Fibroblast of lung (primary cell): ENCODE measurements at regions not wholly inside any gene's neighbourhood (a gene's known extent, or its start where the extent isn't known, plus 50 kb on each side); places are given as distances from the start of the nearest gene placed in this dataset.

Experiments used
- DNase-seq, 2 donors: peaks; one replicate each; pipeline versions ENCODE4 v3.0.0 to v3.0.0-alpha.2; 2010; ENCODE audit warnings: low read depth in 2 of 2
- H2AFZ ChIP-seq: 2 replicates; pipeline ENCODE4 v1.5.1; 2012; ENCODE audit warnings: low read length, control low read depth, inconsistent platforms
- H3K27ac ChIP-seq: 2 replicates; pipeline ENCODE4 v1.5.1; 2011; ENCODE audit warnings: low read length, control low read depth; ENCODE audit not compliant: insufficient read depth
- H3K27me3 ChIP-seq: 2 replicates; pipeline ENCODE4 v1.5.1; 2011; ENCODE audit warnings: mild to moderate bottlenecking, low read length; ENCODE audit not compliant: control insufficient read depth, insufficient read depth
- H3K36me3 ChIP-seq: 2 replicates; pipeline ENCODE4 v1.5.1; 2011; ENCODE audit warnings: low read length; ENCODE audit not compliant: control insufficient read depth, insufficient read depth
- H3K4me1 ChIP-seq: 2 replicates; pipeline ENCODE4 v1.5.1; 2011; ENCODE audit warnings: low read length; ENCODE audit not compliant: control insufficient read depth, insufficient read depth; ENCODE audit errors: extremely low read depth
- H3K4me2 ChIP-seq: 2 replicates; pipeline ENCODE4 v1.5.1; 2011; ENCODE audit warnings: low read length, control low read depth; ENCODE audit not compliant: insufficient read depth; ENCODE audit errors: extremely low read depth
- H3K4me3 ChIP-seq, 4 experiments: fragments of 200-600 bp in 1 of 4; sonication (generic) in 1 of 4; replicated peaks in 1 of 4; 2 replicates each; pipeline ENCODE4 v1.5.1; 2011 to 2016; ENCODE audit warnings: low read length in 4 of 4, low read depth in 3 of 4, mild to moderate bottlenecking in 3 of 4, control low read depth in 2 of 4, inconsistent platforms in 1 of 4, mixed read lengths in 1 of 4; ENCODE audit not compliant: insufficient read depth in 1 of 4; ENCODE audit errors: control extremely low read depth in 1 of 4
- H3K79me2 ChIP-seq: 2 replicates; pipeline ENCODE4 v1.5.1; 2012; ENCODE audit warnings: mild to moderate bottlenecking, low read length, inconsistent platforms; ENCODE audit not compliant: control insufficient read depth, insufficient read depth
- H3K9ac ChIP-seq: 2 replicates; pipeline ENCODE4 v1.5.1; 2011; ENCODE audit warnings: mild to moderate bottlenecking, low read length, control low read depth; ENCODE audit not compliant: insufficient read depth
- H3K9me3 ChIP-seq: 2 replicates; pipeline ENCODE4 v1.5.1; 2012; ENCODE audit warnings: low read depth, low read length; ENCODE audit not compliant: control insufficient read depth, insufficient read depth
- H4K20me1 ChIP-seq: 2 replicates; pipeline ENCODE4 v1.5.1; 2011; ENCODE audit warnings: low read length; ENCODE audit not compliant: control insufficient read depth, insufficient read depth; ENCODE audit errors: extremely low read depth
- EZH2 ChIP-seq: IDR thresholded peaks from 2 replicates; pipeline ENCODE4 v1.5.1; 2012; ENCODE audit warnings: low read length, control low read depth, mild to moderate bottlenecking; ENCODE audit errors: missing control alignments
- TF ChIP-seq, protein P1 (sequence below), 2 donors: IDR thresholded peaks in 1 of 2; conservative IDR thresholded peaks in 1 of 2; 1 replicate in 1 of 2; 2 replicates in 1 of 2; pipeline ENCODE4 v1.5.1; 2011 to 2012; ENCODE audit warnings: low read length in 2 of 2, control low read depth in 1 of 2, inconsistent platforms in 1 of 2, low read depth in 1 of 2, mild to moderate bottlenecking in 1 of 2

DNA sequence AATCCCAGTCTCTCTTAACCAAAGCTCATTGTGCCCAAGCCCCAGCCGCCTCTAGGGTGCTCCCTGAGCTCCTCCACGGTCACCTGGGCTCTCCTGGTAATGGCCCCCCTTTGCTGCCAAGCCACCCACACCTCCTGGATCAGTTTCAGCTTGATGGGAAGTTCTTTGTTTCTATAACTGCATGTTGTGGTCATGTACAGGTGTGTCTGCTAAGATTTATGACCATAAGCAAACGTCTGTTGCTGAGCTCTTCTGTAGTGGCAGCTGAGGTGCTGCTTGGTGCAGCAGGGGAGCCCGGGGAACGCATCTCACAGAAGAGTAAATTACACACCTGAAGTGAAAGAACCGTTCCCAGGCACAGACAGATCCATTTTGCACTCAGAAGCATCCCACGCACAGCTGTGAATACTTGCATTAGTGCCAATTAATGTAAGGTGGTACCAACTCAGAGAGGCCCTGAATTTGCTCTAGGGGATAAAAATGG is 194.6 kb upstream of the ARID1B start:
- H3K79me2 ChIP-seq = no peaks in the 10 kb centered on the region
- H3K4me2 ChIP-seq = no peak overlapping the region
- TF ChIP-seq, protein P1, sequence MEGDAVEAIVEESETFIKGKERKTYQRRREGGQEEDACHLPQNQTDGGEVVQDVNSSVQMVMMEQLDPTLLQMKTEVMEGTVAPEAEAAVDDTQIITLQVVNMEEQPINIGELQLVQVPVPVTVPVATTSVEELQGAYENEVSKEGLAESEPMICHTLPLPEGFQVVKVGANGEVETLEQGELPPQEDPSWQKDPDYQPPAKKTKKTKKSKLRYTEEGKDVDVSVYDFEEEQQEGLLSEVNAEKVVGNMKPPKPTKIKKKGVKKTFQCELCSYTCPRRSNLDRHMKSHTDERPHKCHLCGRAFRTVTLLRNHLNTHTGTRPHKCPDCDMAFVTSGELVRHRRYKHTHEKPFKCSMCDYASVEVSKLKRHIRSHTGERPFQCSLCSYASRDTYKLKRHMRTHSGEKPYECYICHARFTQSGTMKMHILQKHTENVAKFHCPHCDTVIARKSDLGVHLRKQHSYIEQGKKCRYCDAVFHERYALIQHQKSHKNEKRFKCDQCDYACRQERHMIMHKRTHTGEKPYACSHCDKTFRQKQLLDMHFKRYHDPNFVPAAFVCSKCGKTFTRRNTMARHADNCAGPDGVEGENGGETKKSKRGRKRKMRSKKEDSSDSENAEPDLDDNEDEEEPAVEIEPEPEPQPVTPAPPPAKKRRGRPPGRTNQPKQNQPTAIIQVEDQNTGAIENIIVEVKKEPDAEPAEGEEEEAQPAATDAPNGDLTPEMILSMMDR (conservative IDR thresholded peaks at IDR 0.05 in 1 of 2, IDR thresholded peaks at IDR 0.05 in 1 of 2; ENCODE audit: low read depth in 1 of 2, low read length in 2 of 2) = no peak
- TF ChIP-seq EZH2 = no peak
- H3K27ac ChIP-seq = no peak overlapping the region
- no peaks in the 10 kb centered on the region for H4K20me1 ChIP-seq
- H3K4me3 ChIP-seq = no peak overlapping the region
- H3K4me1 ChIP-seq = no peaks in the 10 kb centered on the region
- no peaks in the 10 kb centered on the region for H3K36me3 ChIP-seq
- H3K9me3 ChIP-seq = no peaks in the 10 kb centered on the region
- H3K9ac ChIP-seq = no peak overlapping the region
- DNase-seq = no peak
- H3K27me3 ChIP-seq = no peaks in the 10 kb centered on the region
- no peak overlapping the region for H2AFZ ChIP-seq

DNA sequence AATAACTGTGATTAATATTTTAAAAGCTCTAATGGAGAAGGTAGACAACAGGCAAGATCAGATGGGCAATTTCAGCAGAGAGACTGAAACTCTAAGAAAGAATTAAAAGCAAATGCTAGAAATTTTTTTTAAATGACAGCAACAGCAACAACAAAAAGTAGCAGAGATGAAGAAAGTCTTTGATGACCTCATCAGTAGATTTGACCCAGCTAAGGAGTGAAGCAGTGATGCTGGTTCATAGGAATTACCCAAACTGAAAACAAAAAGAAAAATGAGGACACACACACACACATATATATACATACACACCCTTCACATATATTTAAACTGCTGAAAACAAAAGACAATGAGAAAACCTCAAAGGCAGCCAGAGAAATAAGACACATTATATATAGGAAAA is 197.6 kb upstream of the ARID1B start:
- Histone ChIP-seq H3K9ac (no peak overlapping the region), H3K4me3 (no peak overlapping the region), H3K27ac (no peak overlapping the region), H3K79me2 (no peaks in the 10 kb centered on the region), H3K27me3 (no peaks in the 10 kb centered on the region), H2AFZ (no peak overlapping the region), H3K4me2 (no peak overlapping the region), H3K9me3 (no peaks in the 10 kb centered on the region), H3K36me3 (no peaks in the 10 kb centered on the region), H4K20me1 (no peaks in the 10 kb centered on the region), H3K4me1 (no peaks in the 10 kb centered on the region)
- DNase-seq = no peak
- TF ChIP-seq, protein P1 (conservative IDR thresholded peaks at IDR 0.05 in 1 of 2, IDR thresholded peaks at IDR 0.05 in 1 of 2; ENCODE audit: low read depth in 1 of 2, low read length in 2 of 2) = no peak

DNA sequence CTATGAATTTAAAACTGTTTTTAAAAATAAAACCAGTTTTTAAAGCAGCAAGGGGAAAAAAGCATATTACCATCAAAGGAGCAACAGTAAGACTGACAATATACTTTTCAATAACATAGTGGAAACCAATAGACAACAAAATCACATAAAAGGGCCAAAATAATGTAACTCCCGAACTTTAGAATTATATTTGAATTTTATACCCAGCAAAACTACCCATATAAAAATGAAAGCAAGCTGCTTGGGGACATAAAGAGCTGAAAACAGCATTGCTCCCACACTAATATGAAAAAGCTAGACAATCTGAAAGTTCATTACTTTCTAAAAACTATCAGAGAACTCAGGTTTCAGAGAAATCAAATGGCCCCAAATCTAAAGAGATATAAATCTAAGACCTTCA is 199.4 kb upstream of the ARID1B start:
- Histone ChIP-seq H3K79me2 (no peaks in the 10 kb centered on the region), H3K4me3 (no peak overlapping the region), H3K36me3 (no peaks in the 10 kb centered on the region), H4K20me1 (no peaks in the 10 kb centered on the region), H3K27me3 (no peaks in the 10 kb centered on the region), H3K4me1 (no peaks in the 10 kb centered on the region), H3K9me3 (no peaks in the 10 kb centered on the region), H3K9ac (no peak overlapping the region), H3K27ac (no peak overlapping the region), H2AFZ (no peak overlapping the region), H3K4me2 (no peak overlapping the region)
- TF ChIP-seq, protein P1 (conservative IDR thresholded peaks at IDR 0.05 in 1 of 2, IDR thresholded peaks at IDR 0.05 in 1 of 2; ENCODE audit: low read depth in 1 of 2, low read length in 2 of 2) = no peak
- no peak for TF ChIP-seq EZH2
- no peak for DNase-seq
